Keratinocyte (primary cell): ENCODE measurements at regions not wholly inside any gene's neighbourhood (a gene's known extent, or its start where the extent isn't known, plus 50 kb on each side); places are given as distances from the start of the nearest gene placed in this dataset.

Source experiments
- DNase-seq: peaks from one replicate; pipeline ENCODE4 v3.0.0-alpha.2; 2011; ENCODE audit warnings: low read depth, missing footprints, low spot score
- FAIRE-seq: peaks from 2 replicates; lab custom pipeline; 2011; peaks lifted over from hg19 to GRCh38; lab: Jason Lieb, UNC
- H2AFZ ChIP-seq: 2 replicates; pipeline ENCODE4 v1.6.0; 2012; ENCODE audit warnings: low read length, control low read depth, inconsistent platforms; ENCODE audit not compliant: control insufficient read depth
- H3K27ac ChIP-seq: 2 replicates; pipeline ENCODE4 v1.5.1; 2011; ENCODE audit warnings: low read length; ENCODE audit not compliant: control insufficient read depth, insufficient read depth
- H3K27me3 ChIP-seq: 3 replicates; pipeline ENCODE4 v1.6.0; 2011; ENCODE audit warnings: low read length; ENCODE audit not compliant: control insufficient read depth, insufficient read depth; ENCODE audit errors: extremely low read depth
- H3K36me3 ChIP-seq, 2 experiments: 2 replicates in 1 of 2; 3 replicates in 1 of 2; pipeline ENCODE4 v1.5.1; 2011; ENCODE audit warnings: low read length in 2 of 2, mild to moderate bottlenecking in 1 of 2; ENCODE audit not compliant: control insufficient read depth in 2 of 2, insufficient read depth in 2 of 2; ENCODE audit errors: extremely low read depth in 1 of 2
- H3K4me1 ChIP-seq: 3 replicates; pipeline ENCODE4 v1.5.1; 2011; ENCODE audit warnings: low read length; ENCODE audit not compliant: control insufficient read depth, insufficient read depth; ENCODE audit errors: extremely low read depth
- H3K4me2 ChIP-seq: 3 replicates; pipeline ENCODE4 v1.6.0; 2011; ENCODE audit warnings: low read depth, low read length; ENCODE audit not compliant: control insufficient read depth, insufficient read depth; ENCODE audit errors: extremely low read depth
- H3K4me3 ChIP-seq, 3 experiments: fragments of 200-600 bp in 1 of 3; sonication (generic) in 1 of 3; 2 replicates in 2 of 3; 3 replicates in 1 of 3; pipeline ENCODE4 v1.5.1; 2011 to 2016; ENCODE audit warnings: low read length in 3 of 3, mild to moderate bottlenecking in 3 of 3, control low read depth in 2 of 3, inconsistent platforms in 1 of 3, low read depth in 1 of 3, mixed read lengths in 1 of 3, mixed run types in 1 of 3, moderate library complexity in 1 of 3; ENCODE audit not compliant: control insufficient read depth in 2 of 3, insufficient read depth in 2 of 3; ENCODE audit errors: extremely low read depth in 1 of 3
- H3K79me2 ChIP-seq: 2 replicates; pipeline ENCODE4 v1.6.0; 2012; ENCODE audit warnings: low read length; ENCODE audit not compliant: control insufficient read depth, insufficient read depth
- H3K9ac ChIP-seq: 3 replicates; pipeline ENCODE4 v1.6.0; 2011; ENCODE audit warnings: low read length; ENCODE audit not compliant: control insufficient read depth, insufficient read depth; ENCODE audit errors: extremely low read depth
- H3K9me1 ChIP-seq: 3 replicates; pipeline ENCODE4 v1.6.0; 2011; ENCODE audit warnings: low read length; ENCODE audit not compliant: control insufficient read depth, insufficient read depth; ENCODE audit errors: extremely low read depth
- H3K9me3 ChIP-seq: 2 replicates; pipeline ENCODE4 v1.5.1; 2012; ENCODE audit warnings: low read depth, low read length; ENCODE audit not compliant: control insufficient read depth
- H4K20me1 ChIP-seq: 3 replicates; pipeline ENCODE4 v1.6.0; 2011; ENCODE audit warnings: low read length; ENCODE audit not compliant: control insufficient read depth, insufficient read depth; ENCODE audit errors: extremely low read depth
- EZH2 ChIP-seq: IDR thresholded peaks from one replicate; pipeline ENCODE4 v1.6.1; 2012; ENCODE audit warnings: inconsistent platforms, mild to moderate bottlenecking, low read length, moderate library complexity
- dilution Hi-C: fragments of 300-500 bp; cut with MboI; formaldehyde crosslinking; loops from one replicate; pipeline ENCODE4 v1.7.0; 2020; ENCODE audit warnings: low sequenced_read_pairs; ENCODE audit not compliant: extremely low pct_ligation_motif_present
- TF ChIP-seq, protein P1 (sequence below), 3 experiments: IDR thresholded peaks in 1 of 3; conservative IDR thresholded peaks in 1 of 3; optimal IDR thresholded peaks in 1 of 3; 2 replicates in 2 of 3; 3 replicates in 1 of 3; pipeline versions ENCODE3 to v1.5.1; 2011; ENCODE audit warnings: low read length in 3 of 3, mild to moderate bottlenecking in 3 of 3, moderate library complexity in 2 of 3, control low read depth in 1 of 3, inconsistent platforms in 1 of 3; ENCODE audit not compliant: insufficient read depth in 2 of 3; ENCODE audit errors: extremely low read depth in 1 of 3

DNA sequence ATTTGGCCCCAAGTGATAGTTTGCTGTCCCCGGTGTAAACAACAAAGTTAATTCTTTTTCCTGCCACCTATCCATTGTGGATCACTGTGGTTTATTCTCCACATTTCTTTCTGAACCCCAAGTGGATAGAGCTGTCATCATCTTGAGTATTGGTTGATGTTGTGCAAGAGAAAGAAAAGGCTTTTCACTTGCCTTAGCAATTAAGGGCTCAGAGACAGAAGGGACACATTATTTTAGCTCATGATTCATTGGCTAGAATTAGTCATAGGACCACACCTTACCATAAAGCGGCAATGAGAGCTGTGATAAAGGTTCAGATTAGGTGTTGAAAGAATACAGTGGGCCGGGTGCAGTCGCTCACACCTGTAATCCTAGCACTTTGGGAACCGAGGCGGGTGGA lies 442.1 kb upstream of the DCC start:
- Histone ChIP-seq H3K27me3 (no peaks in the 10 kb centered on the region), H3K9me1 (no peaks in the 10 kb centered on the region), H3K4me1 (no peaks in the 10 kb centered on the region), H3K36me3 (no peaks in the 10 kb centered on the region), H3K9me3 (no peaks in the 10 kb centered on the region), H3K27ac (no peak overlapping the region), H3K4me3 (no peak overlapping the region), H3K79me2 (no peaks in the 10 kb centered on the region), H3K4me2 (no peak overlapping the region), H4K20me1 (no peaks in the 10 kb centered on the region), H2AFZ (no peak overlapping the region), H3K9ac (no peak overlapping the region)
- no peak for DNase-seq
- FAIRE-seq = no peak
- dilution Hi-C loops = no loop called here
- TF ChIP-seq, protein P1, sequence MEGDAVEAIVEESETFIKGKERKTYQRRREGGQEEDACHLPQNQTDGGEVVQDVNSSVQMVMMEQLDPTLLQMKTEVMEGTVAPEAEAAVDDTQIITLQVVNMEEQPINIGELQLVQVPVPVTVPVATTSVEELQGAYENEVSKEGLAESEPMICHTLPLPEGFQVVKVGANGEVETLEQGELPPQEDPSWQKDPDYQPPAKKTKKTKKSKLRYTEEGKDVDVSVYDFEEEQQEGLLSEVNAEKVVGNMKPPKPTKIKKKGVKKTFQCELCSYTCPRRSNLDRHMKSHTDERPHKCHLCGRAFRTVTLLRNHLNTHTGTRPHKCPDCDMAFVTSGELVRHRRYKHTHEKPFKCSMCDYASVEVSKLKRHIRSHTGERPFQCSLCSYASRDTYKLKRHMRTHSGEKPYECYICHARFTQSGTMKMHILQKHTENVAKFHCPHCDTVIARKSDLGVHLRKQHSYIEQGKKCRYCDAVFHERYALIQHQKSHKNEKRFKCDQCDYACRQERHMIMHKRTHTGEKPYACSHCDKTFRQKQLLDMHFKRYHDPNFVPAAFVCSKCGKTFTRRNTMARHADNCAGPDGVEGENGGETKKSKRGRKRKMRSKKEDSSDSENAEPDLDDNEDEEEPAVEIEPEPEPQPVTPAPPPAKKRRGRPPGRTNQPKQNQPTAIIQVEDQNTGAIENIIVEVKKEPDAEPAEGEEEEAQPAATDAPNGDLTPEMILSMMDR (optimal IDR thresholded peaks at IDR 0.05 in 1 of 3, IDR thresholded peaks at IDR 0.05 in 1 of 3, conservative IDR thresholded peaks at IDR 0.05 in 1 of 3; ENCODE audit: extremely low read depth in 1 of 3, insufficient read depth in 2 of 3, low read length in 3 of 3) = no peak
- no peak for TF ChIP-seq EZH2

DNA sequence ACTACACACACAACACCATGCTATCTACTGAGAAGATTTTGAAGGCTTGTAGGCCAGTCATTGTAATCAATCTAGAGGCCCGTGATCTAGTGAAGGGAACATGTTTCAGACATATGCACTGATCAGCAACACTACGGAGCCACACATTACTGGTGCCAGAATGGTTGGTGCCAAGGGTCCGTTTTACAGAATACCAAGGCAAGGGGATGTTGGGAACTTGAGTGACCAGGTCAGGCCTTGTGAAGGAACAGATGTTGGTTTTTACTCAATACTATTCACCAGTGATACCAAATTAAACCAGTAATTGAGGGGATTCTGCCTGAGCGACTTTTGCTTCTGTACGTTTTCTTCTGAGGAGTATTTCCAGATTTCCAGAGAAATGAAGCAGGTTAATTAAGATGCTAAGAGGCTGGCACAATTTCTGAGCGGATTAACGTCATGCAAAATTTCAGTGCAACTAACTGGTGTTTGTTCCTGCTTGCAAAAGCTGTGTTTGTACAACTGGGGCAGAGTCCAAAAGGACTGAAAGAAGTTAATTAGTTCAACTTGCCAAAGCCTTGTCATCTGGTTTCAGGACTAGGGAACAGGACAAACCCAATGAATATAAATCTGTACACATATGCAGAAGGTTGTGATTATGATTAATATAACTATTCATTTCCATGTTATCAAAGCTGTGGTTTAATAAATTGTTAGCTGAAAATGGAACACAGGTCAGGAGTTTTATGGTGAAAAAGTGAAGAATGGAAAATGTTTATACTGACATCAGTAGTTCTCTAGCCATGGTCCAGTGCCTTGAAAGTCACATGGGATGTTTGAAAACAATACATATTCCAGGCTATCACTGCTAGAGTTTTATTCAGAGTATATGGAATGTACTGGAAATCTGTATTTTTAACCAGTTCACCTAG lies 432.1 kb upstream of the DCC start:
- no peaks in the 10 kb centered on the region for H3K9me1 ChIP-seq
- H4K20me1 ChIP-seq = no peaks in the 10 kb centered on the region
- dilution Hi-C loops = no loop called here
- no peaks in the 10 kb centered on the region for H3K36me3 ChIP-seq
- TF ChIP-seq, protein P1 (optimal IDR thresholded peaks at IDR 0.05 in 1 of 3, IDR thresholded peaks at IDR 0.05 in 1 of 3, conservative IDR thresholded peaks at IDR 0.05 in 1 of 3; ENCODE audit: extremely low read depth in 1 of 3, insufficient read depth in 2 of 3, low read length in 3 of 3) = no peak
- TF ChIP-seq EZH2 = no peak
- no peaks in the 10 kb centered on the region for H3K9me3 ChIP-seq
- FAIRE-seq (no peak), DNase-seq (no peak)
- no peak overlapping the region for H3K4me2 ChIP-seq
- H2AFZ ChIP-seq = no peak overlapping the region
- no peak overlapping the region for H3K27ac ChIP-seq
- H3K4me1 ChIP-seq = no peaks in the 10 kb centered on the region
- H3K4me3 ChIP-seq = no peak overlapping the region
- no peaks in the 10 kb centered on the region for H3K79me2 ChIP-seq
- no peak overlapping the region for H3K9ac ChIP-seq
- H3K27me3 ChIP-seq = no peaks in the 10 kb centered on the region
